Fibroblast of lung (primary cell): ENCODE measurements at regions not wholly inside any gene's neighbourhood (a gene's known extent, or its start where the extent isn't known, plus 50 kb on each side); places are given as distances from the start of the nearest gene placed in this dataset.

Source experiments
- DNase-seq, 2 donors: peaks; one replicate each; pipeline versions ENCODE4 v3.0.0 to v3.0.0-alpha.2; 2010; ENCODE audit warnings: low read depth in 2 of 2
- H2AFZ ChIP-seq: 2 replicates; pipeline ENCODE4 v1.5.1; 2012; ENCODE audit warnings: low read length, control low read depth, inconsistent platforms
- H3K27ac ChIP-seq: 2 replicates; pipeline ENCODE4 v1.5.1; 2011; ENCODE audit warnings: low read length, control low read depth; ENCODE audit not compliant: insufficient read depth
- H3K27me3 ChIP-seq: 2 replicates; pipeline ENCODE4 v1.5.1; 2011; ENCODE audit warnings: mild to moderate bottlenecking, low read length; ENCODE audit not compliant: control insufficient read depth, insufficient read depth
- H3K36me3 ChIP-seq: 2 replicates; pipeline ENCODE4 v1.5.1; 2011; ENCODE audit warnings: low read length; ENCODE audit not compliant: control insufficient read depth, insufficient read depth
- H3K4me1 ChIP-seq: 2 replicates; pipeline ENCODE4 v1.5.1; 2011; ENCODE audit warnings: low read length; ENCODE audit not compliant: control insufficient read depth, insufficient read depth; ENCODE audit errors: extremely low read depth
- H3K4me2 ChIP-seq: 2 replicates; pipeline ENCODE4 v1.5.1; 2011; ENCODE audit warnings: low read length, control low read depth; ENCODE audit not compliant: insufficient read depth; ENCODE audit errors: extremely low read depth
- H3K4me3 ChIP-seq, 4 experiments: fragments of 200-600 bp in 1 of 4; sonication (generic) in 1 of 4; replicated peaks in 1 of 4; 2 replicates each; pipeline ENCODE4 v1.5.1; 2011 to 2016; ENCODE audit warnings: low read length in 4 of 4, low read depth in 3 of 4, mild to moderate bottlenecking in 3 of 4, control low read depth in 2 of 4, inconsistent platforms in 1 of 4, mixed read lengths in 1 of 4; ENCODE audit not compliant: insufficient read depth in 1 of 4; ENCODE audit errors: control extremely low read depth in 1 of 4
- H3K79me2 ChIP-seq: 2 replicates; pipeline ENCODE4 v1.5.1; 2012; ENCODE audit warnings: mild to moderate bottlenecking, low read length, inconsistent platforms; ENCODE audit not compliant: control insufficient read depth, insufficient read depth
- H3K9ac ChIP-seq: 2 replicates; pipeline ENCODE4 v1.5.1; 2011; ENCODE audit warnings: mild to moderate bottlenecking, low read length, control low read depth; ENCODE audit not compliant: insufficient read depth
- H3K9me3 ChIP-seq: 2 replicates; pipeline ENCODE4 v1.5.1; 2012; ENCODE audit warnings: low read depth, low read length; ENCODE audit not compliant: control insufficient read depth, insufficient read depth
- H4K20me1 ChIP-seq: 2 replicates; pipeline ENCODE4 v1.5.1; 2011; ENCODE audit warnings: low read length; ENCODE audit not compliant: control insufficient read depth, insufficient read depth; ENCODE audit errors: extremely low read depth
- EZH2 ChIP-seq: IDR thresholded peaks from 2 replicates; pipeline ENCODE4 v1.5.1; 2012; ENCODE audit warnings: low read length, control low read depth, mild to moderate bottlenecking; ENCODE audit errors: missing control alignments
- TF ChIP-seq, protein P1 (sequence below), 2 donors: IDR thresholded peaks in 1 of 2; conservative IDR thresholded peaks in 1 of 2; 1 replicate in 1 of 2; 2 replicates in 1 of 2; pipeline ENCODE4 v1.5.1; 2011 to 2012; ENCODE audit warnings: low read length in 2 of 2, control low read depth in 1 of 2, inconsistent platforms in 1 of 2, low read depth in 1 of 2, mild to moderate bottlenecking in 1 of 2

DNA sequence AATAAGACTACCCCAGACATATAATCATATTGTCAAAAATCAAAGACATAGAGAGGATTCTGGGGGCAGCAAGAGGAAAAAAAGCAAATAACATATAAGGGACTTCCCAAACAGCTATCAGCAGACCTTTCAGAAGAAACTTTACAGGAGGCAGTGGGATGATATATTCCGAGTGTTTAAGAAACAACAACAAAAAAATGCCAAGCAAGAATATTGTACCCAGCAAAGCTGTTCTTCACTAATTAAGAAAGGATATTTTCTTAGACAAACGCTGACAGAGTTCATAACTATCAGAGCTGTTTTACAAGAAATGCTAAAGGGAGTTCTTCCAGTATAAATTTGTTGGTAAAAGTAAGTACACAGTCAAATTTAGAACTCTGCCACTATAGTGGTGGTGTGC is 243.3 kb upstream of the AFDN start:
- Histone ChIP-seq H3K4me3 (no peak overlapping the region), H3K36me3 (no peaks in the 10 kb centered on the region), H3K9ac (no peak overlapping the region), H3K4me2 (no peak overlapping the region), H3K9me3 (no peaks in the 10 kb centered on the region), H3K27ac (no peak overlapping the region), H3K79me2 (no peaks in the 10 kb centered on the region), H2AFZ (no peak overlapping the region), H3K27me3 (no peaks in the 10 kb centered on the region), H3K4me1 (no peaks in the 10 kb centered on the region), H4K20me1 (no peaks in the 10 kb centered on the region)
- TF ChIP-seq, protein P1, sequence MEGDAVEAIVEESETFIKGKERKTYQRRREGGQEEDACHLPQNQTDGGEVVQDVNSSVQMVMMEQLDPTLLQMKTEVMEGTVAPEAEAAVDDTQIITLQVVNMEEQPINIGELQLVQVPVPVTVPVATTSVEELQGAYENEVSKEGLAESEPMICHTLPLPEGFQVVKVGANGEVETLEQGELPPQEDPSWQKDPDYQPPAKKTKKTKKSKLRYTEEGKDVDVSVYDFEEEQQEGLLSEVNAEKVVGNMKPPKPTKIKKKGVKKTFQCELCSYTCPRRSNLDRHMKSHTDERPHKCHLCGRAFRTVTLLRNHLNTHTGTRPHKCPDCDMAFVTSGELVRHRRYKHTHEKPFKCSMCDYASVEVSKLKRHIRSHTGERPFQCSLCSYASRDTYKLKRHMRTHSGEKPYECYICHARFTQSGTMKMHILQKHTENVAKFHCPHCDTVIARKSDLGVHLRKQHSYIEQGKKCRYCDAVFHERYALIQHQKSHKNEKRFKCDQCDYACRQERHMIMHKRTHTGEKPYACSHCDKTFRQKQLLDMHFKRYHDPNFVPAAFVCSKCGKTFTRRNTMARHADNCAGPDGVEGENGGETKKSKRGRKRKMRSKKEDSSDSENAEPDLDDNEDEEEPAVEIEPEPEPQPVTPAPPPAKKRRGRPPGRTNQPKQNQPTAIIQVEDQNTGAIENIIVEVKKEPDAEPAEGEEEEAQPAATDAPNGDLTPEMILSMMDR (conservative IDR thresholded peaks at IDR 0.05 in 1 of 2, IDR thresholded peaks at IDR 0.05 in 1 of 2; ENCODE audit: low read depth in 1 of 2, low read length in 2 of 2), result no peak
- no peak for TF ChIP-seq EZH2
- no peak for DNase-seq

DNA sequence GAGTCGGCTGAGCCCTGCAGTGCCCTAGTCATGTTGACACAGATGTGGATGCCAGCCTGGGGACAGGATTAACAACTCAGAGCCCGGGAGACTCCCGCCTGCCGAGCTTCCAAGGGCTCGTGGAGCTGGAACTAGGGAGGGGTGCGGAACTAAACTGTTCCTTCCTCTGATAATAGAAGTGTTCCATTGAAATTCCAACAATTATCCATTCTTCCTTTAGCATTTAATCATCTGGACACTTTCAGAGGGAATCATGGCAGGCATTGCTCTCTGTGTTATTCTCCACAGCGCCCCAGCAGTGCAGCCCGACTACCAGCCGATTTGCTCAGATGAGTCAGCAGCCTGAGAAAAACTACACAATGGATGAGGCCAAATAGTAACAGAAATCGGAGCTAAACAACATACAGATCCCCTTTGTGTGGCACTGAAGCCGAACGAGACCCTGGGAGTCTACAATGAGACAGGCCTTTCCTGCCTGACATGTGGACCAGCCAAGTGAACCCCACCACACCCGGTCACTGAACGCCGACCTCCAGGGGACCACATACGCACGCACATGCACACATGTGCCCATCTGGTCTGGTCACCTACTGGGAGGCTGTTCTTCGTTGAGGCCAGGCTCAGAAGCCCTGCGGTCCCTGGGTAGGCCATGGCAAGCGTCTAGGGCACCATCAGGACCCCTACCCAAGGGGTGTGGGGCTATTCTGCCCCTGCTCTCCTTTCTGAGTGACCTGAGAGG is 238.4 kb upstream of the AFDN start:
- H3K36me3 ChIP-seq, result no peaks in the 10 kb centered on the region
- no peak overlapping the region for H3K9ac ChIP-seq
- H3K4me2 ChIP-seq, result no peak overlapping the region
- no peak overlapping the region for H2AFZ ChIP-seq
- TF ChIP-seq EZH2, result no peak
- TF ChIP-seq, protein P1 (conservative IDR thresholded peaks at IDR 0.05 in 1 of 2, IDR thresholded peaks at IDR 0.05 in 1 of 2; ENCODE audit: low read depth in 1 of 2, low read length in 2 of 2), result no peak
- DNase-seq, result peak in 1 of 2 donors; percentile 44
- H3K79me2 ChIP-seq, result no peaks in the 10 kb centered on the region
- no peaks in the 10 kb centered on the region for H3K4me1 ChIP-seq
- no peaks in the 10 kb centered on the region for H3K27me3 ChIP-seq
- no peak overlapping the region for H3K27ac ChIP-seq
- H4K20me1 ChIP-seq, result no peaks in the 10 kb centered on the region
- peaks cover 1% of the 10 kb centered on the region for H3K9me3 ChIP-seq
- H3K4me3 ChIP-seq, result no peak overlapping the region

- Histone ChIP-seq H2AFZ (no peak overlapping the region), H3K79me2 (no peaks in the 10 kb centered on the region), H4K20me1 (no peaks in the 10 kb centered on the region), H3K9me3 (peaks cover 1% of the 10 kb centered on the region), H3K4me2 (no peak overlapping the region), H3K27me3 (no peaks in the 10 kb centered on the region), H3K27ac (no peak overlapping the region), H3K9ac (no peak overlapping the region), H3K36me3 (no peaks in the 10 kb centered on the region), H3K4me3 (no peak overlapping the region), H3K4me1 (no peaks in the 10 kb centered on the region)
- TF ChIP-seq, protein P1 (conservative IDR thresholded peaks at IDR 0.05 in 1 of 2, IDR thresholded peaks at IDR 0.05 in 1 of 2; ENCODE audit: low read depth in 1 of 2, low read length in 2 of 2), result no peak
- TF ChIP-seq EZH2, result no peak
- no peak for DNase-seq
These were observed 237.6 kb upstream of the AFDN start for GRCh38 chr6:167588920-167589614.
